Progenitor cell of endocrine pancreas (in vitro differentiated cells): ENCODE measurements at regions not wholly inside any gene's neighbourhood (a gene's known extent, or its start where the extent isn't known, plus 50 kb on each side); places are given as distances from the start of the nearest gene placed in this dataset.

Experiments used
- DNase-seq: peaks from one replicate; pipeline ENCODE4 v3.0.0; 2021; ENCODE audit warnings: low spot score; ENCODE audit not compliant: unreplicated experiment
- H3K27ac Mint-ChIP-seq: 2 replicates; pipeline ENCODE4 v1.8.0; 2021; ENCODE audit warnings: mild to moderate bottlenecking, moderate library complexity, mixed read lengths
- H3K27me3 Mint-ChIP-seq: 2 replicates; pipeline ENCODE4 v1.8.0; 2021; ENCODE audit warnings: mixed read lengths
- H3K36me3 Mint-ChIP-seq: 2 replicates; pipeline ENCODE4 v1.8.0; 2022; ENCODE audit warnings: mixed read lengths; ENCODE audit not compliant: insufficient read depth
- H3K4me1 Mint-ChIP-seq: 2 replicates; pipeline ENCODE4 v1.8.0; 2021; ENCODE audit warnings: low read depth, mixed read lengths
- H3K4me3 Mint-ChIP-seq: 2 replicates; pipeline ENCODE4 v1.8.0; 2021; ENCODE audit warnings: low read depth, mild to moderate bottlenecking, moderate library complexity, mixed read lengths
- H3K9me3 Mint-ChIP-seq: 2 replicates; pipeline ENCODE4 v1.8.0; 2021; ENCODE audit warnings: low read depth, mixed read lengths
- TF ChIP-seq, protein P1 (sequence below): fragments of 200-600 bp; sonication (generic); IDR thresholded peaks from one replicate; pipeline ENCODE4 v1.5.0; 2021; ENCODE audit warnings: antibody characterized with exemption, mild to moderate bottlenecking; ENCODE audit not compliant: unreplicated experiment

DNA sequence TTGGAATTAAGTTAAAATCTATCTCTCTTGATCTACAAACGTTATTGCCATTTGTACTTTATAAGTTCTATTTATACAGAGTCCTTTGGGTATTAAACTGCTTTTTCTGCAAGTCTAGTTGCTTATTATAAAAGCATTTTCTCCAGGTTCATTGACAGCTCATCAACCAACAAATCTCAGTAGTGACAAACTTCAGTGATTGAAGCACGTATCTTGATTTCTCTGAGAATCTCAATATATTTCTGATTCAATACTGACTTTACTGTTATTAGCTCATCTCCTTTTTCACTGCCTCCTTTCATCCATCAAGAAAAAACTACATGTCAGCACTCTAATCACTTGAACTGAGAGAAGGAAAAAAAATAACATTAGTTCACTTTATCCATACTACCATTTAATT is 630.2 kb downstream of the ARAP2 start:
- no peak for DNase-seq
- Mint-ChIP-seq H3K36me3 (no peaks in the 10 kb centered on the region), H3K4me3 (no peak overlapping the region), H3K27ac (no peak overlapping the region), H3K27me3 (no peaks in the 10 kb centered on the region), H3K9me3 (no peaks in the 10 kb centered on the region), H3K4me1 (no peaks in the 10 kb centered on the region)
- TF ChIP-seq, protein P1, sequence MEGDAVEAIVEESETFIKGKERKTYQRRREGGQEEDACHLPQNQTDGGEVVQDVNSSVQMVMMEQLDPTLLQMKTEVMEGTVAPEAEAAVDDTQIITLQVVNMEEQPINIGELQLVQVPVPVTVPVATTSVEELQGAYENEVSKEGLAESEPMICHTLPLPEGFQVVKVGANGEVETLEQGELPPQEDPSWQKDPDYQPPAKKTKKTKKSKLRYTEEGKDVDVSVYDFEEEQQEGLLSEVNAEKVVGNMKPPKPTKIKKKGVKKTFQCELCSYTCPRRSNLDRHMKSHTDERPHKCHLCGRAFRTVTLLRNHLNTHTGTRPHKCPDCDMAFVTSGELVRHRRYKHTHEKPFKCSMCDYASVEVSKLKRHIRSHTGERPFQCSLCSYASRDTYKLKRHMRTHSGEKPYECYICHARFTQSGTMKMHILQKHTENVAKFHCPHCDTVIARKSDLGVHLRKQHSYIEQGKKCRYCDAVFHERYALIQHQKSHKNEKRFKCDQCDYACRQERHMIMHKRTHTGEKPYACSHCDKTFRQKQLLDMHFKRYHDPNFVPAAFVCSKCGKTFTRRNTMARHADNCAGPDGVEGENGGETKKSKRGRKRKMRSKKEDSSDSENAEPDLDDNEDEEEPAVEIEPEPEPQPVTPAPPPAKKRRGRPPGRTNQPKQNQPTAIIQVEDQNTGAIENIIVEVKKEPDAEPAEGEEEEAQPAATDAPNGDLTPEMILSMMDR: no peak

DNA sequence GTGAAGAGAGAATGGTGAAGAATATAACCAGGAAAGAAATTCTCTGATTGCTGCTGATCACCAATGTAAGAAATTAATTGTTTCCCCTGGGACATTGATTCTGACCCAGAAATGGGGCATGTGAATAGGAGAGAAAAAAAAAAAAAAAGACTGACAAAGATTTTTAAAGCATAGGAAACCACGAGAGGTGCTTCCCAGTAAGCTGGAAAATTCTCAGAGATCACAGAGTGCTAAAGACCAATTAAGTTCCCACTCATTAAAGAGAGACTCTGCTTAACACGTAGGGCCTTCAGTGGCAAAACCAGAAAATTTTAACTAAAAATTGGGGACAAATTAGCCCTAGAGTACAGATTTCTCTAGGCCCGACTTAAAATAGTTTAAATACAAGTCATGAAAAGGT is 604.4 kb downstream of the ARAP2 start:
- Mint-ChIP-seq H3K36me3 (no peaks in the 10 kb centered on the region), H3K27me3 (no peaks in the 10 kb centered on the region), H3K4me3 (no peak overlapping the region), H3K9me3 (no peaks in the 10 kb centered on the region), H3K4me1 (no peaks in the 10 kb centered on the region), H3K27ac (no peak overlapping the region)
- DNase-seq: no peak
- TF ChIP-seq, protein P1: no peak

DNA sequence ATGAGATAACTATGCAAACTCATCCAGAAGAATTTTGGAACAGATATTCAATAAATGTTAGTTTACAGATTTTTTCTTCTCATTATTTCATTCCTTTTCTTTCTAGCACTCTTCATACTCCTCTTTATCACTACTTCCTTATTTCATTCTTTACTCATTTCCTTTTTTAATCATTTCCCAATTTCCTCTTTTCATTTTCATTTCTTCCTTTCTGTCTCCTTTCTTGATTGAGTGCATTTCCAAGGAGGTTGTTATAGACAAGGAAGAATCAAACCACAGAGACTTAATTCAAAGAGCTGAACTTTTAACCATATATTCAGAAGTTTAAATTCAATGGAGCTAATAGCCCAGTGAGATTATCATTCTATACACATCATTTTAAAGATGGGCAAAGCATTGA is 600.7 kb downstream of the ARAP2 start:
- TF ChIP-seq, protein P1: no peak
- Mint-ChIP-seq H3K4me3 (no peak overlapping the region), H3K27me3 (no peaks in the 10 kb centered on the region), H3K9me3 (no peaks in the 10 kb centered on the region), H3K4me1 (no peaks in the 10 kb centered on the region), H3K27ac (no peak overlapping the region), H3K36me3 (no peaks in the 10 kb centered on the region)
- DNase-seq: no peak

DNA sequence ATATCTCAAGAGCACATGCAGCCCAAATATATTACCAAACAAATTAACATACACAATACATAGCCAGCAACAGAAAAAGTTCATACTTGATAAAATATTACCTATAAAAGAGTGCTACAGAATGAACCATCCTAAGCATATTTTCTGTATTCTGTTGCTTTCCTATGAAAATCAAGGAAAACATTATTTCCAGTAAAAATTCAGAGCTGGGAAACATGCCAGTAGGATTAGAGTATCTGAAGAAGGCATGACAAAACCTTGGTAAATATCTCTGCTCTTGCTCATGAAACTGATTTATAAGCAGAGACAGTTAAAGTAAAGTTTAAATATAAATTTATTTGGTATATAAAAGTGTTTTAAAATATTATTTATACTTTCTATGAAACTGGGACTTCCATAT is 599.7 kb downstream of the ARAP2 start:
- Mint-ChIP-seq H3K4me3 (no peak overlapping the region), H3K27ac (no peak overlapping the region), H3K27me3 (no peaks in the 10 kb centered on the region), H3K36me3 (no peaks in the 10 kb centered on the region), H3K4me1 (no peaks in the 10 kb centered on the region), H3K9me3 (no peaks in the 10 kb centered on the region)
- TF ChIP-seq, protein P1: no peak
- DNase-seq: no peak

DNA sequence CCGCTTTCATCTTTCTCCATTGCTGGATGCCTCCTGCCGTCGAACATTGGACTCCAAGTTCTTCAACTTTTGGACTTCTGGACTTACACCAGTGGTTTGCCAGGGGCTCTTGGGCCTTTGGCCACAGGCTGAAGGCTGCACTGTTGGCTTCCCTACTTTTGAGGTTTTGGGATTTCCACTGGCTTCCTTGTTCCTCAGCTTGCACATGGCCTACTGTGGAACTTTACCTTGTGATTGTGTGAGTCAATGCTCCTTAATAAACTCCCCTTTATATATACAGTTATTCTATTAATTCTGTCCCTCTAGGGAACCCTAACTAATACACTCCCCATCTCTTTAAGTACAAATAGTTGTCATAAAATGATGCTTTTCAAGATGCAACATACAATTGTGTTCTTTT is 595.3 kb downstream of the ARAP2 start:
- Mint-ChIP-seq H3K4me3 (no peak overlapping the region), H3K4me1 (peaks cover 2% of the 10 kb centered on the region), H3K27ac (no peak overlapping the region), H3K27me3 (no peaks in the 10 kb centered on the region), H3K9me3 (no peaks in the 10 kb centered on the region), H3K36me3 (no peaks in the 10 kb centered on the region)
- no peak for DNase-seq
- TF ChIP-seq, protein P1: no peak
